T-helper 17 cell (primary cell): ENCODE measurements at regions not wholly inside any gene's neighbourhood (a gene's known extent, or its start where the extent isn't known, plus 50 kb on each side); places are given as distances from the start of the nearest gene placed in this dataset.

ENCODE experiments used
- ATAC-seq: fragments of 150-1000 bp; cut with Tn5 transposase; 2 replicates; pipeline ENCODE4 v1.10.0; 2021; ENCODE audit warnings: mild to moderate bottlenecking, moderate library complexity
- DNase-seq, 3 donors: peaks; one replicate each; pipeline versions ENCODE4 v3.0.0 to v3.0.0-alpha.2; 2020 to 2021
- H3K9me3 ChIP-seq: one replicate; pipeline ENCODE4 v1.7.0; 2013; ENCODE audit warnings: low read length, mild to moderate bottlenecking; ENCODE audit not compliant: control insufficient read depth, poor library complexity, severe bottlenecking
- H3K27ac Mint-ChIP-seq: one replicate; pipeline ENCODE4 v1.8.0; 2022; ENCODE audit warnings: mild to moderate bottlenecking, moderate library complexity, mixed read lengths
- H3K27me3 Mint-ChIP-seq: one replicate; pipeline ENCODE4 v1.8.0; 2022; ENCODE audit warnings: mixed read lengths
- H3K36me3 Mint-ChIP-seq: one replicate; pipeline ENCODE4 v1.8.0; 2022; ENCODE audit warnings: low read depth, mixed read lengths
- H3K4me1 Mint-ChIP-seq: one replicate; pipeline ENCODE4 v1.8.0; 2022; ENCODE audit warnings: mild to moderate bottlenecking, mixed read lengths
- H3K4me3 Mint-ChIP-seq: one replicate; pipeline ENCODE4 v1.8.0; 2022; ENCODE audit warnings: mild to moderate bottlenecking, moderate library complexity, mixed read lengths

GRCh38 chr21:36548866-36549265 is 68.9 kb upstream of the CLDN14 start:
- DNase-seq (no peak), ATAC-seq (no peak)
- Mint-ChIP-seq H3K27me3 (peaks cover 38% of the 10 kb centered on the region), H3K4me3 (no peak overlapping the region), H3K4me1 (no peaks in the 10 kb centered on the region), H3K36me3 (no peaks in the 10 kb centered on the region), H3K27ac (no peak overlapping the region)
- no peaks in the 10 kb centered on the region for H3K9me3 ChIP-seq

DNA sequence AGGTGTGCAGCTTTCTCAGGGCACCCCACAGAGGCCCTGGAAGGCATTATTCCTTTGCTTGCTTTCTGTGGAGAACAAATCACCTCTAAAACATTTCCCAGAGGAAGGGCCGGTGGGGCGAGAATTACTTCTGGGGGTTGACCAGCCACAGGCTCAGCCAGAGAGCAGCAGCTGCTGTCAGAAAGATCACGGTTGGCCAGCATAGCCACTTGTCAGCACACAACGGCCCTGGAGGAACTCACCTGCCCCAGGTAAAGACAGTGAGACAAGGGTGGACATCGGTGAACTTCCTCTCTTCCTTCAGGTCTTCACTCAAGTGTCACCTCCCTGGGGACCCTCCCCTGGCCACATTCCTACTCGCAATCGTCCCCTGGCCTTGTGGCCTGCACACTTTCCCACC is 69.5 kb upstream of the CLDN14 start:
- DNase-seq (no peak), ATAC-seq (no peak)
- Mint-ChIP-seq H3K27ac (no peak overlapping the region), H3K27me3 (peaks cover 32% of the 10 kb centered on the region), H3K36me3 (no peaks in the 10 kb centered on the region), H3K4me3 (no peak overlapping the region), H3K4me1 (no peaks in the 10 kb centered on the region)
- H3K9me3 ChIP-seq: no peaks in the 10 kb centered on the region

DNA sequence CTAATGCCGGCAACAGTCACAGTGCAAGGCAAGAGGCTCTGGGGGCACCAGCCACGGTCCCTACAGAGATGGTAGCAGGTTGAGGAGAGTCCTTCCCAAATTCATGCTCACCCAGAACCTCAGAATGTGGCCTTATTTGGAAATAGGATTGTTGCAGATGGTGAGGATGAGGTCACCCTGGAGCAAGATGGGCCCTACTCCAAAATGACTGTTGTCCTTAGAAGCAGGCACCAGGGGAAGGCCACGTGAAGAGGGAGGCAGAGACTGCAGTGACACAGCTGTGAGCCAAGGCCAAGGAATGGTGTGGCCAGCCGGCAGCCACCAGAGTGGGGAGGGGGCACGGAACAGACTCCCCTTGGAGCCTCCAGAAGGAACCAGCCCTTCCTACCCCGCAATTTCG is 70.8 kb upstream of the CLDN14 start:
- Mint-ChIP-seq H3K27me3 (peaks cover 34% of the 10 kb centered on the region), H3K4me1 (no peaks in the 10 kb centered on the region), H3K27ac (no peak overlapping the region), H3K4me3 (no peak overlapping the region), H3K36me3 (no peaks in the 10 kb centered on the region)
- H3K9me3 ChIP-seq: no peaks in the 10 kb centered on the region
- no peak for DNase-seq
- no peak for ATAC-seq

GRCh38 chr21:36551321-36551720 is 71.4 kb upstream of the CLDN14 start:
- H3K27ac Mint-ChIP-seq: no peak overlapping the region
- no peak for DNase-seq
- no peaks in the 10 kb centered on the region for H3K9me3 ChIP-seq
- no peaks in the 10 kb centered on the region for H3K36me3 Mint-ChIP-seq
- H3K4me1 Mint-ChIP-seq: no peaks in the 10 kb centered on the region
- no peak for ATAC-seq
- H3K4me3 Mint-ChIP-seq: no peak overlapping the region
- peaks cover 35% of the 10 kb centered on the region for H3K27me3 Mint-ChIP-seq

DNA sequence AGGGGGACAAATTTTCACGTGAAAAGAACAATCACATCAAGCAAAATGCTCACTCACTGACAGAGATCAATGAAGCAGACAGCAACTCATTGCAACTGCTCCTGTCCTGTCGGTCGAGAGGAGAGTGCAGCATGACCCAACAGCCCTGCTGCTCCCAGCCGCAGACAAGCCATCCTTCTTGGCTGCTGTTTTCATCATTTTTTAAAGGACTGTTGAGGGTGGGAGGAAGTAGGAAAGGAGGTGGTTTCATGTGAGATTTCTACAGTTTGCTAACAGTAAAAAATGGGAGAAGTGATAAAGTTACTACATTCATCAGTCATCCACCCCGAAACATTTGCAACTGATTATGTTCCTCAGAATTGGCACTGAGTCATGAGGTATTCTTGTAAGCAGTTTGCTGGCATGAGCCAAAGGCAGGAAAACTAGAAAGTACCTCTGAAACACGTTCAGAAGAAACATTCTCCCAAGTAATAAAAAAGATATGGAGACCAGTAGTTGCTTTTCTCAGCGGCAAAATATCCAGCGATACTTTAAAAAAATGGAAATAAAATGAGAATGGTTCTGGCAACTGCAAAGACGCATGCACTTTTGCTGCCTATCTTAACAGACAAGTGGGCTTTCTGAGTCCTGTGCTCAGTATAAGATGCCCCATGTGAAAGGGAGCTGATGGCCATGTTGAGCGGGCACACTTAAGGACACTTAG is 72.0 kb upstream of the CLDN14 start:
- no peaks in the 10 kb centered on the region for H3K9me3 ChIP-seq
- DNase-seq (no peak), ATAC-seq (no peak)
- H3K4me1 Mint-ChIP-seq: no peaks in the 10 kb centered on the region
- H3K27me3 Mint-ChIP-seq: peaks cover 33% of the 10 kb centered on the region
- no peak overlapping the region for H3K4me3 Mint-ChIP-seq
- H3K27ac Mint-ChIP-seq: no peak overlapping the region
- H3K36me3 Mint-ChIP-seq: no peaks in the 10 kb centered on the region

GRCh38 chr21:36552434-36552785 is 72.5 kb upstream of the CLDN14 start:
- H3K4me1 Mint-ChIP-seq: no peaks in the 10 kb centered on the region
- no peak for DNase-seq
- no peak overlapping the region for H3K4me3 Mint-ChIP-seq
- H3K27ac Mint-ChIP-seq: no peak overlapping the region
- no peaks in the 10 kb centered on the region for H3K9me3 ChIP-seq
- H3K36me3 Mint-ChIP-seq: no peaks in the 10 kb centered on the region
- peaks cover 33% of the 10 kb centered on the region for H3K27me3 Mint-ChIP-seq
- no peak for ATAC-seq

- no peak overlapping the region for H3K4me3 Mint-ChIP-seq
- peaks cover 25% of the 10 kb centered on the region for H3K27me3 Mint-ChIP-seq
- ATAC-seq: no peak
- DNase-seq: no peak
- no peaks in the 10 kb centered on the region for H3K4me1 Mint-ChIP-seq
- no peak overlapping the region for H3K27ac Mint-ChIP-seq
- no peaks in the 10 kb centered on the region for H3K36me3 Mint-ChIP-seq
- no peaks in the 10 kb centered on the region for H3K9me3 ChIP-seq
These were observed 73.5 kb upstream of the CLDN14 start for GRCh38 chr21:36553406-36553805.

DNA sequence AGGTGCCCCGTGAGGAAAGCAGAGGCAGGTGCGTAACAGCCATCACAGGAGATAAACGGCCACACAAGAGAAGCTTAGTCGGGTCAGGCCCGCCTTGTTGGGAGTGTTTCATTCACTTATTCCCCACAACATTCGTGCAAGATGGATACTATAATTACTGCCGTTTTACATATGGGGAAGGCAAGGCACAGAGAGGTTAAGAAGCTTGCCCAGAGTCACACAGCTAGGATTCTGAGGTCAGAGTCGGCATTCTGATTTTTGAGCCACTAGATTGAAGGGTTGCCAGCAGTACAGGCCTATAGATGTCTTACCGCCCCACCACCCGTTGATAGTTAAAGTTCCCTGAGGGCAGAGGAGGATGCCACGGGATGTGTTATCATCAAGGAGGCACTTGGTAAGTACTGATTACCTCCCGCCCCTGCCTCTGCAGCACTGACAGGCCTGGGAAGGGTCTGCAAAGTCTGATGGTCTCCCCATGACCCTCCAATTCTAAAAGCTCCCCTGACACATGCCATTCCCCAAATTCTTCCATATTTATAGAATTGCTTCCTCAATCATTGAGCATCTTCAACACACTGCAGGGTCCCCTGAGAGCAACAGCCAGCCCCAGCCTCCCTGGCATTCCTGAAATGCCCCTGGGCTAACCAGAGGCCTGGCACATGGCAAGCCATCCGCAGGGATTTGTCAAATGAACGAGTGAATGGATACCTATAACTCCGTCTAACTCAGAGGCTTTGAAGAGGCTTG is 74.7 kb upstream of the CLDN14 start:
- Mint-ChIP-seq H3K27ac (no peak overlapping the region), H3K27me3 (peaks cover 15% of the 10 kb centered on the region), H3K36me3 (no peaks in the 10 kb centered on the region), H3K4me3 (no peak overlapping the region), H3K4me1 (no peaks in the 10 kb centered on the region)
- ATAC-seq (no peak), DNase-seq (no peak)
- no peaks in the 10 kb centered on the region for H3K9me3 ChIP-seq

GRCh38 chr21:36555199-36555800 is 75.4 kb upstream of the CLDN14 start:
- H3K27me3 Mint-ChIP-seq: peaks cover 13% of the 10 kb centered on the region
- ATAC-seq: no peak
- H3K9me3 ChIP-seq: no peaks in the 10 kb centered on the region
- no peaks in the 10 kb centered on the region for H3K4me1 Mint-ChIP-seq
- H3K36me3 Mint-ChIP-seq: no peaks in the 10 kb centered on the region
- H3K4me3 Mint-ChIP-seq: no peak overlapping the region
- DNase-seq: no peak
- H3K27ac Mint-ChIP-seq: no peak overlapping the region

DNA sequence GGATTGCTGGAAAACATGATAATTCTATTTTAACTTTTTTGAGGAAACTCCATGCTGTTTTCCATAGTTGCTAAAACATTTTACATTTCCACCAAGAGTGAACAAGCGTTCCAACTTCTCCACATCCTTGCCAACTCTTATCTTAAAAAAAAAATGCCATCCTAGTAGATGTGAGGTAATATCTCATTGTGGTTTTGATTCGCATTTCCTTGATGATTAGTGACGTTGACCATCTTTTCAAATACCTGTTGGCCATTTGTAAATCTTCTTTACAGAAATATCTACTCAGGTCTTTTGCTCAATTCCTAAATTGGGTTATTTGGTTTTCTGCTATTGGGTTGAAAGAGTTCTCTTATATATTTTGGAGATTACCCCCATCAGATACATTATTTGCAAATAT is 77.4 kb upstream of the CLDN14 start:
- ATAC-seq: no peak
- no peaks in the 10 kb centered on the region for H3K9me3 ChIP-seq
- DNase-seq: no peak
- Mint-ChIP-seq H3K4me1 (no peaks in the 10 kb centered on the region), H3K27ac (no peak overlapping the region), H3K36me3 (no peaks in the 10 kb centered on the region), H3K4me3 (no peak overlapping the region), H3K27me3 (peaks cover 30% of the 10 kb centered on the region)

DNA sequence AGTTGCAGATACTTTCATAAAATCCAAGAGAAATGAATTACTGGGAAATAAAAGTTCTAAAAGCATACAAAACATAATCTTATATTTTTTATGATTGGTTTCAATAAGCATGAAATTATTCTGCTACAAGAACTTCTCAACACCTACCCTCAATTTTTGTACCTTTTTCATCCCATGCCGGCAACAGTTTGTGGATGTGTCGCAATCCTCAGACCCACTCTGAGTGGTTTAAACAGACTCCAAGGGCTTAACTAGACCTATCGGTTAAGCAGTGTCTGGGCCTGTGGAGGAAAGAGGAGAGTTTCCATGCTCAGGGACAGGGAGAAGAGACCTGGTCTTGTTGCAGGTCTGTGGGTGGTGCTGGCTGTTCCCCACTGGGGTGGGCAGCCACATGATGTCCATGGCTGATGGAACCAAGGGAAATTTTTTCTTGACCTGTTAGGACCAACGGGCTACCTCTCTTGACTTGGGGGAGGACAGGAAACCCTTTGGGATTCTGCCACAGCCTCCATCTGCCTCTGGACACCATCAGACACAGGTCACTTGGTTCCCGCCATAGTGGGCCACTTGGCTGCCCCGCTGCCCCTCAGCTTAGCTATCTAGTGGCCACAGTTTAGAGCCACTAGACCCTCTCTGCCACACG is 81.1 kb upstream of the CLDN14 start:
- no peak overlapping the region for H3K27ac Mint-ChIP-seq
- H3K27me3 Mint-ChIP-seq: peaks cover 48% of the 10 kb centered on the region
- H3K36me3 Mint-ChIP-seq: no peaks in the 10 kb centered on the region
- no peak for ATAC-seq
- H3K4me1 Mint-ChIP-seq: no peaks in the 10 kb centered on the region
- no peak overlapping the region for H3K4me3 Mint-ChIP-seq
- H3K9me3 ChIP-seq: no peaks in the 10 kb centered on the region
- no peak for DNase-seq

DNA sequence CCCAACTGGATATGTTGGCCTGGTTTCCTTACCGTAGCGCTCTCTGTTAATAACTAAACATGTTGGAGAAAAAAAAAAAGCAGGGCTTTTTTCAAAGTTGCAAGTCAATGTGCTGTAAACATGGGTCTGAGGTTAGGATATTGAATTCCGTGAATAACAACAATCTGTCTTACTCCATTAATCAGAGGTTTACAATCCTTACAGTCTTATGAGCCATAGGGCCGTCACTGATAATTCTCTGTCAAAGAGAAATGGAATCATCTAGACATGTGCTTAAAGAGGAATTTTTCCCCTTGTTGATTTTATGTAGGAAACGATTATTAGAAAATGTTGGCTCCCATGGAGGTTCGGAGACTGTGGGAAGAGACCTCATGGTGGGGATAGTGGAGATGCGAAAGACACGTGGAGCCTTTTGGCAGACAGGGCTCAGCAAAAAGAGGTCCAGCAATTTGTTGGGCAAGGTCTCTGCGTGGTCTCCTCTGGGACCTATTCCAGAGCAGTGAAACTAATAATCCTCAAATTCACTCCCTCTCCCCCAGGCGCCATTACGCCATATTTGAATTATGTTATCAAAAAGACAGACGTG is 83.5 kb upstream of the CLDN14 start:
- DNase-seq (no peak), ATAC-seq (no peak)
- H3K9me3 ChIP-seq: no peaks in the 10 kb centered on the region
- Mint-ChIP-seq H3K27ac (no peak overlapping the region), H3K4me3 (no peak overlapping the region), H3K4me1 (no peaks in the 10 kb centered on the region), H3K36me3 (no peaks in the 10 kb centered on the region), H3K27me3 (peaks cover 69% of the 10 kb centered on the region)

DNA sequence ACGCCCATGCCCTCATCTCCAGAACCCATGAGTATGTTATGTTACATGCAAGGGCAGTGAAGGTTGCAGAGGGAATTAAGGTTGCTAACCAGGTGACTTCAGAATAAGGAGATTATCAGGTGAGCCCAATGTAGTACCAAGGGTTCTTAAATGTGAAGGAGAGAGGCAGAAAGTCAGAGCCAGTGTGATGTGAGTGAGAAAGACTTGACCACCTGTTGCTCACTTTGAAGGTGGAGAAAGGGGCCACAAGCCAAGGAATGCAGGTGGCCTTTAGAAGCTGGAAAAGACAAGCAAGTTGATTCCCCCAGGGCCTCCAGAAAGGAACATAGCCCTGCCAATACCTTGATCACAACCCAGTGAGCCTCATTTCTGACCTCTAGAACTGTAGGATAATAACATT is 84.7 kb upstream of the CLDN14 start:
- Mint-ChIP-seq H3K4me3 (no peak overlapping the region), H3K4me1 (no peaks in the 10 kb centered on the region), H3K27ac (no peak overlapping the region), H3K36me3 (no peaks in the 10 kb centered on the region), H3K27me3 (peaks cover 70% of the 10 kb centered on the region)
- no peaks in the 10 kb centered on the region for H3K9me3 ChIP-seq
- DNase-seq (no peak), ATAC-seq (no peak)
